ENCODE measurements at regions not wholly inside any gene's neighbourhood (a gene's known extent, or its start where the extent isn't known, plus 50 kb on each side); places are given as distances from the start of the nearest gene placed in this dataset.
A peak's percentile ranks its signal among the peaks of the same experiment; 100 is the strongest.

GRCh38 chr14:55986069-55986468 lies 132.1 kb upstream of the PELI2 start:
- no peak for TF ChIP-seq CTCF (IDR thresholded peaks at IDR 0.05; ENCODE audit: control insufficient read depth, insufficient read depth, low read depth, low read length, missing control alignments)
- no peak overlapping the region for H3K4me3 ChIP-seq (ENCODE audit: control insufficient read depth, low read depth, low read length)
- no peak for DNase-seq (ENCODE audit: low read depth)

- TF ChIP-seq CTCF (IDR thresholded peaks at IDR 0.05; ENCODE audit: control insufficient read depth, insufficient read depth, low read depth, low read length, missing control alignments), result no peak
- H3K4me3 ChIP-seq (ENCODE audit: control insufficient read depth, low read depth, low read length), result no peak overlapping the region
- no peak for DNase-seq (ENCODE audit: low read depth)
Observed at GRCh38 chr14:56000846-56001245, 117.4 kb upstream of the PELI2 start.

GRCh38 chr14:56002342-56002741 lies 115.9 kb upstream of the PELI2 start:
- peak; percentile 61 for DNase-seq (ENCODE audit: low read depth)
- H3K4me3 ChIP-seq (ENCODE audit: control insufficient read depth, low read depth, low read length), result no peak overlapping the region
- TF ChIP-seq CTCF (IDR thresholded peaks at IDR 0.05; ENCODE audit: control insufficient read depth, insufficient read depth, low read depth, low read length, missing control alignments), result no peak

- no peak for DNase-seq (ENCODE audit: low read depth)
- H3K4me3 ChIP-seq (ENCODE audit: control insufficient read depth, low read depth, low read length), result no peak overlapping the region
- no peak for TF ChIP-seq CTCF (IDR thresholded peaks at IDR 0.05; ENCODE audit: control insufficient read depth, insufficient read depth, low read depth, low read length, missing control alignments)
Observed at GRCh38 chr14:56002876-56003625, 115.2 kb upstream of the PELI2 start.

GRCh38 chr14:56004323-56004722 lies 113.9 kb upstream of the PELI2 start:
- no peak overlapping the region for H3K4me3 ChIP-seq (ENCODE audit: control insufficient read depth, low read depth, low read length)
- TF ChIP-seq CTCF (IDR thresholded peaks at IDR 0.05; ENCODE audit: control insufficient read depth, insufficient read depth, low read depth, low read length, missing control alignments), result no peak
- no peak for DNase-seq (ENCODE audit: low read depth)

- DNase-seq (ENCODE audit: low read depth), result peak; percentile 67
Observed at GRCh38 chr14:56004786-56005185, 113.4 kb upstream of the PELI2 start.

More at GRCh38 chr14:56004786-56005185, 113.4 kb upstream of the PELI2 start:
- no peak for TF ChIP-seq CTCF (IDR thresholded peaks at IDR 0.05; ENCODE audit: control insufficient read depth, insufficient read depth, low read depth, low read length, missing control alignments)
- peak overlapping the region; percentile 23 for H3K4me3 ChIP-seq (ENCODE audit: control insufficient read depth, low read depth, low read length)

Data from AG09309 (cell line).